ENCODE measurements at regions not wholly inside any gene's neighbourhood (a gene's known extent, or its start where the extent isn't known, plus 50 kb on each side); places are given as distances from the start of the nearest gene placed in this dataset.
"Not testable (repeated sequence)": the region's sequence is repeated elsewhere in the genome, so short reads cannot be mapped to it uniquely, and the experiment has no call there.

DNA sequence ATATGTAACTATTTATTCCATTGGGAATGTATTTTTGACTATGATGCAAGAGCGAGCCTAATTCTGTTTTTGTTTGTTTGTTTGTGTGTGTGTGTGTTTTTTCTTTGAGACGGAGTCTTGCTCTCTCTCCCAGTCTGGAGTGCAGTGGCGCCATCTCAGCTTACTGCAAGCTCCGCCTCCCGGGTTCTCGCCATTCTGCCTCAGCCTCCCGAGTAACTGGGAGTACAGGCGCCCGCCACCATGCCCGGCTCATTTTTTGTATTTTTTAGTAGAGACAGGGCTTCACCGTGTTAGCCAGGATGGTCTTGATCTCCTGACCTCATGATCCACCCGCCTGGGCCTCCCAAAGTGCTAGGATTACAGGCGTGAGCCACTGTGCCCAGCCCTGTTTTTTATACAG, 415.4 kb upstream of the CDIN1 start:
- TF ChIP-seq GLIS1 (tag by site-specific recombination; IDR thresholded peaks at IDR 0.05); ZNF350 (tag by site-specific recombination; IDR thresholded peaks at IDR 0.05); ZNF501 (tag by site-specific recombination; IDR thresholded peaks at IDR 0.05); ZNF585B (tag by site-specific recombination; IDR thresholded peaks at IDR 0.05); YY1 (tag by site-specific recombination; IDR thresholded peaks at IDR 0.05); ZNF274 (IDR thresholded peaks at IDR 0.05; ENCODE audit: low read length); ZNF274 (tag by site-specific recombination; IDR thresholded peaks at IDR 0.05; ENCODE audit: borderline replicate concordance); ZNF140 (tag by site-specific recombination; IDR thresholded peaks at IDR 0.05); ZNF174 (tag by site-specific recombination; IDR thresholded peaks at IDR 0.05); ZBTB17 (tag by site-specific recombination; IDR thresholded peaks at IDR 0.05): not testable (repeated sequence)
- TF ChIP-seq, protein P1, sequence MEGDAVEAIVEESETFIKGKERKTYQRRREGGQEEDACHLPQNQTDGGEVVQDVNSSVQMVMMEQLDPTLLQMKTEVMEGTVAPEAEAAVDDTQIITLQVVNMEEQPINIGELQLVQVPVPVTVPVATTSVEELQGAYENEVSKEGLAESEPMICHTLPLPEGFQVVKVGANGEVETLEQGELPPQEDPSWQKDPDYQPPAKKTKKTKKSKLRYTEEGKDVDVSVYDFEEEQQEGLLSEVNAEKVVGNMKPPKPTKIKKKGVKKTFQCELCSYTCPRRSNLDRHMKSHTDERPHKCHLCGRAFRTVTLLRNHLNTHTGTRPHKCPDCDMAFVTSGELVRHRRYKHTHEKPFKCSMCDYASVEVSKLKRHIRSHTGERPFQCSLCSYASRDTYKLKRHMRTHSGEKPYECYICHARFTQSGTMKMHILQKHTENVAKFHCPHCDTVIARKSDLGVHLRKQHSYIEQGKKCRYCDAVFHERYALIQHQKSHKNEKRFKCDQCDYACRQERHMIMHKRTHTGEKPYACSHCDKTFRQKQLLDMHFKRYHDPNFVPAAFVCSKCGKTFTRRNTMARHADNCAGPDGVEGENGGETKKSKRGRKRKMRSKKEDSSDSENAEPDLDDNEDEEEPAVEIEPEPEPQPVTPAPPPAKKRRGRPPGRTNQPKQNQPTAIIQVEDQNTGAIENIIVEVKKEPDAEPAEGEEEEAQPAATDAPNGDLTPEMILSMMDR (tag by site-specific recombination; IDR thresholded peaks at IDR 0.05): not testable (repeated sequence)
- TF ChIP-seq, protein P2, sequence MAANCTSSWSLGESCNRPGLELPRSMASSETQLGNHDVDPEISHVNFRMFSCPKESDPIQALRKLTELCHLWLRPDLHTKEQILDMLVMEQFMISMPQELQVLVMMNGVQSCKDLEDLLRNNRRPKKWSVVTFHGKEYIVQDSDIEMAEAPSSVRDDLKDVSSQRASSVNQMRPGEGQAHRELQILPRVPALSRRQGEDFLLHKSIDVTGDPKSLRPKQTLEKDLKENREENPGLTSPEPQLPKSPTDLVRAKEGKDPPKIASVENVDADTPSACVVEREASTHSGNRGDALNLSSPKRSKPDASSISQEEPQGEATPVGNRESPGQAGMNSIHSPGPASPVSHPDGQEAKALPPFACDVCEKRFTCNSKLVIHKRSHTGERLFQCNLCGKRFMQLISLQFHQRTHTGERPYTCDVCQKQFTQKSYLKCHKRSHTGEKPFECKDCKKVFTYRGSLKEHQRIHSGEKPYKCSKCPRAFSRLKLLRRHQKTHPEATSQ (tag by site-specific recombination; IDR thresholded peaks at IDR 0.05): not testable (repeated sequence)
- TF ChIP-seq, protein P3, sequence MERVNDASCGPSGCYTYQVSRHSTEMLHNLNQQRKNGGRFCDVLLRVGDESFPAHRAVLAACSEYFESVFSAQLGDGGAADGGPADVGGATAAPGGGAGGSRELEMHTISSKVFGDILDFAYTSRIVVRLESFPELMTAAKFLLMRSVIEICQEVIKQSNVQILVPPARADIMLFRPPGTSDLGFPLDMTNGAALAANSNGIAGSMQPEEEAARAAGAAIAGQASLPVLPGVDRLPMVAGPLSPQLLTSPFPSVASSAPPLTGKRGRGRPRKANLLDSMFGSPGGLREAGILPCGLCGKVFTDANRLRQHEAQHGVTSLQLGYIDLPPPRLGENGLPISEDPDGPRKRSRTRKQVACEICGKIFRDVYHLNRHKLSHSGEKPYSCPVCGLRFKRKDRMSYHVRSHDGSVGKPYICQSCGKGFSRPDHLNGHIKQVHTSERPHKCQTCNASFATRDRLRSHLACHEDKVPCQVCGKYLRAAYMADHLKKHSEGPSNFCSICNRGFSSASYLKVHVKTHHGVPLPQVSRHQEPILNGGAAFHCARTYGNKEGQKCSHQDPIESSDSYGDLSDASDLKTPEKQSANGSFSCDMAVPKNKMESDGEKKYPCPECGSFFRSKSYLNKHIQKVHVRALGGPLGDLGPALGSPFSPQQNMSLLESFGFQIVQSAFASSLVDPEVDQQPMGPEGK (tag by site-specific recombination; IDR thresholded peaks at IDR 0.05): not testable (repeated sequence)
- TF ChIP-seq, protein P4, sequence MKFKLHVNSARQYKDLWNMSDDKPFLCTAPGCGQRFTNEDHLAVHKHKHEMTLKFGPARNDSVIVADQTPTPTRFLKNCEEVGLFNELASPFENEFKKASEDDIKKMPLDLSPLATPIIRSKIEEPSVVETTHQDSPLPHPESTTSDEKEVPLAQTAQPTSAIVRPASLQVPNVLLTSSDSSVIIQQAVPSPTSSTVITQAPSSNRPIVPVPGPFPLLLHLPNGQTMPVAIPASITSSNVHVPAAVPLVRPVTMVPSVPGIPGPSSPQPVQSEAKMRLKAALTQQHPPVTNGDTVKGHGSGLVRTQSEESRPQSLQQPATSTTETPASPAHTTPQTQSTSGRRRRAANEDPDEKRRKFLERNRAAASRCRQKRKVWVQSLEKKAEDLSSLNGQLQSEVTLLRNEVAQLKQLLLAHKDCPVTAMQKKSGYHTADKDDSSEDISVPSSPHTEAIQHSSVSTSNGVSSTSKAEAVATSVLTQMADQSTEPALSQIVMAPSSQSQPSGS (tag by site-specific recombination; IDR thresholded peaks at IDR 0.05; ENCODE audit: low read depth): not testable (repeated sequence)

Data from HEK293 (cell line).